Activated T-helper 2 cell treated with anti-CD3 and anti-CD28 coated beads, Interferon-gamma antibody, Interleukin-2, Interleukin-4, amounts not matched to agents 10 μg/mL and 5 μg/mL and 100 μg/mL, durations not matched to agents 14 hours and 24 hours and 36 hours (primary cell): ENCODE measurements at regions not wholly inside any gene's neighbourhood (a gene's known extent, or its start where the extent isn't known, plus 50 kb on each side); places are given as distances from the start of the nearest gene placed in this dataset.

ENCODE experiments used
- DNase-seq: peaks from one replicate; pipeline ENCODE4 v3.0.0; 2021; ENCODE audit warnings: low spot score
- H3K27ac Mint-ChIP-seq: one replicate; pipeline ENCODE4 v1.8.0; 2021; ENCODE audit warnings: mixed read lengths
- H3K27me3 Mint-ChIP-seq: one replicate; pipeline ENCODE4 v1.8.0; 2021; ENCODE audit warnings: low read depth, mixed read lengths
- H3K36me3 Mint-ChIP-seq: one replicate; pipeline ENCODE4 v1.8.0; 2021; ENCODE audit warnings: low read depth, mixed read lengths
- H3K4me1 Mint-ChIP-seq: one replicate; pipeline ENCODE4 v1.8.0; 2021; ENCODE audit warnings: low read depth, mixed read lengths
- H3K4me3 Mint-ChIP-seq: one replicate; pipeline ENCODE4 v1.8.0; 2021; ENCODE audit warnings: low read depth, mild to moderate bottlenecking, moderate library complexity, mixed read lengths
- H3K9me3 Mint-ChIP-seq: one replicate; pipeline ENCODE4 v1.8.0; 2021; ENCODE audit warnings: mixed read lengths
- intact Hi-C: fragments of 100-400 bp; cut with micrococcal nuclease; formaldehyde crosslinking; loops from one replicate; pipeline ENCODE4 v1.15.1; 2023

DNA sequence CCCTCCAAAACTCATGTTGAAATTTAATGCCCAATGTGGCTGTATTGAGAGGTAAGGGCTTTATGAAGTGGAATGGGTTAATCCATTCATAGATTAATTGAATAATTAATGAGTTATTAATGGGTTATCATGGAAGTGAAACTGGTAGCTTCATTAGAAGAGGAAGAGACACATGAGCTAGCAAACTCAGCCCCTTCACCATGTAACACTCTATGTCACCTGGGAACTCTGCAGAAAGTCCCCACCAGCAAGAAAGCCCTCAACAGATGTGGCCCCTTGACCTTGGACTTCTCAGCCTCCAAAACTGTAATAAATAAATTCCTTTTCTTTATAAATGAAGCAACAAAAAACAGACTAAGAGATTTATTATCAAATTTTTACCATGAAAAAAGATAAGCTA lies 223.5 kb downstream of the KLF12 start:
- no peak overlapping the region for H3K27ac Mint-ChIP-seq
- intact Hi-C loops, result no loop called here
- H3K27me3 Mint-ChIP-seq, result no peaks in the 10 kb centered on the region
- no peaks in the 10 kb centered on the region for H3K36me3 Mint-ChIP-seq
- H3K4me1 Mint-ChIP-seq, result peaks cover 12% of the 10 kb centered on the region
- no peak for DNase-seq
- H3K4me3 Mint-ChIP-seq, result no peak overlapping the region
- H3K9me3 Mint-ChIP-seq, result no peaks in the 10 kb centered on the region

DNA sequence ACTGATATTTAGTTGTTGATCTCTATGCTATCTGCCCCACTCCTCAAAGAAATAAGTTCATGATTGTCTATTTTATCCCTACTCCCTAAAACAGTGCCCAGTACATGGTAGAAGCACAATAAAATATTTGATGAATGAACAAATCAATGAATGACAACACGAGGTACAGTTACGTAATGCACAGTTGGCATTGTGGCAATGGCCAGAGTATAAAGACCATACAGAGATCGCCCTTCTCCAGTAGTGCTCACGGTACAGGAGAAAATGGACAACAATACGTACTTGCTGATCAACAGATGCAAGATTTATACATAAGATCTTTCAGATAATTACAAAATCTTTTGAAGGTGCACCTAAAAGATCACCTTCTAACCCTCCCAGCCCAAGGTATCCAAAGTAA lies 225.4 kb downstream of the KLF12 start:
- Mint-ChIP-seq H3K27ac (no peak overlapping the region), H3K36me3 (no peaks in the 10 kb centered on the region), H3K4me1 (peaks cover 7% of the 10 kb centered on the region), H3K9me3 (no peaks in the 10 kb centered on the region), H3K27me3 (no peaks in the 10 kb centered on the region), H3K4me3 (no peak overlapping the region)
- DNase-seq, result no peak
- intact Hi-C loops, result no loop called here

DNA sequence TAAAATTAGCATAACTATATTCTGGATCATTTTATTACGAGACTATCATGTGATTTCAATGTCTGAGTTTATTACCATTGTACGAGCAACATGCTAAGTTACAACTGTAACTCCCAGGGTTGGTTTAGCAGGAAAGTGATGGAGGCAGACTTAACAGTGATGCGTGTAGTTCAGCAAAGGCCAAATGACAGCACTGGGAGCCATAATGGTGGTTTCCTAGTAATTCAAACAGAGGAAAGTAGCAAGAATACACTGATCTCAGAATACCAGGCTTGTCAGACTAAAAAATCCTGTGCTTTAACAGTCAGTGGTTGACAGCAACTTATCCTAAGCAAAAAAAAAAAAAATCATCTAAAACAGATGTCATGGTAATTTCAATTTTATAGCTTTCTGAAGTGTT lies 229.6 kb downstream of the KLF12 start:
- Mint-ChIP-seq H3K27ac (no peak overlapping the region), H3K4me3 (no peak overlapping the region), H3K4me1 (peaks cover 1% of the 10 kb centered on the region), H3K27me3 (no peaks in the 10 kb centered on the region), H3K36me3 (no peaks in the 10 kb centered on the region), H3K9me3 (no peaks in the 10 kb centered on the region)
- no peak for DNase-seq
- intact Hi-C loops, result no loop called here

DNA sequence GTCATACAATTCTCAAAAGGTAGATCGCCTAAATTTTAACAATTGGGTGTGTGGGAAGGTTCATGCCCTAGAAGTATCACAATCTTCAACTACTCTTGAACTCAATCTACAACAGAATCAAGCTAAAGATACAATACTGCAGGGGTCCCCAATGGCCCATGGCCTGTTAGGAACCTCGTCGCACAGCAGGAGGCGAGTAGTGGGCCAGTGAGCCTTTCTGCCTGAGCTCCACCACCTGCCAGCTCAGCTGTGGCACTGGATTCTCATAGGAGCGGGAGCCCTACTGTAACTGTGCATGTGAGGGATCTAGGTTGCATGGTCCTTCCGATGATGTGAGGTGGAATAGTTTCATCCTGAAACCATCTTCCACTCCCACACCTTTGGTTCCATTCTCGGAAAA lies 230.6 kb downstream of the KLF12 start:
- Mint-ChIP-seq H3K9me3 (no peaks in the 10 kb centered on the region), H3K36me3 (no peaks in the 10 kb centered on the region), H3K27me3 (no peaks in the 10 kb centered on the region), H3K27ac (no peak overlapping the region), H3K4me3 (no peak overlapping the region), H3K4me1 (peaks cover 1% of the 10 kb centered on the region)
- intact Hi-C loops, result no loop called here
- no peak for DNase-seq

DNA sequence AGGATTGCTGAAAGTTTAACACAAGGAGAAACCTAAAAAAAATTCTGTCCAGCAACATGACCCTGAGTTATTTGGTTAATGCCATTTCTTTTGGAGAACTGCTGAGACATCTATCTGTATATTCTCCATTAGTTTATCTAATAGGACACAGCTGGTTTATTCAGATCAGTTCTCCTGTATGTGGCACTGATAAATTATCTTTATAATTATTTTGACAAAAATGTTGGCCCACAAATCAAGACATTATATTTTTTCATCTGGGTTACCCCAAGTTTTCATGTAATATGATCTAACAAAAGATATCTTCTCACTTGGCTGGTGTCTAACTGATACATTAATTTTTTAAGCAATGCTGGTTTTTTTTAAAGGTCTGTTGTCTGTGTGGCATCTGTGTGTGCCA lies 231.4 kb downstream of the KLF12 start:
- intact Hi-C loops, result no loop called here
- Mint-ChIP-seq H3K27ac (no peak overlapping the region), H3K4me1 (peaks cover 1% of the 10 kb centered on the region)

DNA sequence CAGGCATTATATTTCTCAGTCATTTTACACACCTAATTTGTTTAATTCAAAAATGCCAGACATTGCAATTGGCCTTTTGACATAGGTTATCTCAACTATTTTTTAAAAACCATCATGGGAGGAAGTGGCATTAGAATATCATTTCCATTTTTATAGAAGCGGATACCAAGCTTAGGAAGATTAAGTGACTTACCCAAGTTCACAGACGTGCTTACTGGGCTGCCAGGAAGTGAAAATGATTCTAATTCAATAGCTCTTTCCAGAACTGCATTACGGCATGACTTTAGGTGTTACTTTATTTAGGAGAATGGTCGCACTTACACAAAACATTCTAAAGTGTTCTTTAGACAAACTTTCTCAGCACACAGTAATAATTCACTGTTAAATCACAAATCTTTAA lies 231.9 kb downstream of the KLF12 start:
- Mint-ChIP-seq H3K4me3 (no peak overlapping the region), H3K4me1 (peaks cover 1% of the 10 kb centered on the region), H3K36me3 (no peaks in the 10 kb centered on the region), H3K27me3 (no peaks in the 10 kb centered on the region), H3K9me3 (no peaks in the 10 kb centered on the region), H3K27ac (no peak overlapping the region)
- no peak for DNase-seq
- intact Hi-C loops, result no loop called here

More for the DNA sequence above, 231.4 kb downstream of the KLF12 start:
- no peaks in the 10 kb centered on the region for H3K36me3 Mint-ChIP-seq
- H3K9me3 Mint-ChIP-seq, result no peaks in the 10 kb centered on the region
- no peaks in the 10 kb centered on the region for H3K27me3 Mint-ChIP-seq
- no peak for DNase-seq
- no peak overlapping the region for H3K4me3 Mint-ChIP-seq

DNA sequence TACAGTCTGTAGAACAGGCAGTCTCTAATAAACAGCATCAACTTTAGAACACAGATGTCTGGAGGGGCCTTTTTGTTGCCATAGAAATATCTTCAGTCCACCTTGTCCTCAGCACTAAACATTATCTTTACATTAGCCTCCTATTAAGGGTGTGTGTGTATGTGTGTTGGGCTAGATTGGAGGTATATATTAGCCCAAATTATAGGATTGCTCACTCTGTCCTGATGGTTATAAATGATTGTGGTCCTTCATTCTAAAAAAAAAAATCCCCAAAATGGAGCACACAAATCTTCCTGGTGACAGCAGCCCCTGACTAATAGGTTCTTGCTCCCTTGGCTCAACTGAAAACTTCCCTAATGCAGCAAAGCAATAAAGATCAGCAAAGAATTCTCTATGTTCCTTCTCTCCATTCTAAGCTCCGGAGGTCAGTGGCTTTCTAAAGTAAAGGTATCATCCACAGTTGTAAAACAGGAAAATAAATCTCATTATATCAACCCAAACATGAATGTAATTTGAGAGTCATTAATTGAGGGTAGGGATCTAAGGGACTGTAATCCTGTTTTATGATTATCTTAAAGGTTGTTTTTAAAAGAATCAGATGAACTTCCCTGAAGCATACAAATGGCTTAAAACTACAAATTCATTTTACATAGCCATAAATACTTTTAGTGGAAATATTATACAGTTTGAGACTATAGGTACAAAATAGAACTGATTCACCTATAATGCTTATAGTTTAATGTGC lies 232.7 kb downstream of the KLF12 start:
- no peak overlapping the region for H3K27ac Mint-ChIP-seq
- no peak for DNase-seq
- H3K27me3 Mint-ChIP-seq, result no peaks in the 10 kb centered on the region
- intact Hi-C loops, result no loop called here
- no peak overlapping the region for H3K4me3 Mint-ChIP-seq
- no peaks in the 10 kb centered on the region for H3K9me3 Mint-ChIP-seq
- no peaks in the 10 kb centered on the region for H3K36me3 Mint-ChIP-seq
- H3K4me1 Mint-ChIP-seq, result peaks cover 1% of the 10 kb centered on the region

DNA sequence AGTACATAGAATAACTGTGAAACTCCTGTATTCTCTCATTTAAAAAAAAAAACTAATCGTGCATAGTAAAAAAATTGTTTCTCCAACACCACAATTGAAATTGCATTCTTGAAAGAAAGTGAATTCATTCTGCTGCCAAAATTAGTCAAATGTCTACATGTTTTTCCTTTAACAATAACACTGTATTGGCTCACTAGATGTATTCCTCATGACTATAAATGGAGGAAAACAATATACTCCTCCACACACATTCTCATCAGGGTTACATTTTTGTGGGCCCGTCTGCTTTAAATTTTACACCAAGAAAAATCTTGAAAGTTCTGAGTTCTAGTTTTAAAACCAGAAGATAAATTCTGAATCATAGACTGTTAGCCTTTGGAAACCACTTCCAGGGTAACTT lies 233.6 kb downstream of the KLF12 start:
- intact Hi-C loops, result no loop called here
- peaks cover 1% of the 10 kb centered on the region for H3K4me1 Mint-ChIP-seq
- no peaks in the 10 kb centered on the region for H3K36me3 Mint-ChIP-seq
- H3K27ac Mint-ChIP-seq, result no peak overlapping the region
- no peak for DNase-seq
- H3K9me3 Mint-ChIP-seq, result no peaks in the 10 kb centered on the region
- H3K4me3 Mint-ChIP-seq, result no peak overlapping the region
- H3K27me3 Mint-ChIP-seq, result no peaks in the 10 kb centered on the region

DNA sequence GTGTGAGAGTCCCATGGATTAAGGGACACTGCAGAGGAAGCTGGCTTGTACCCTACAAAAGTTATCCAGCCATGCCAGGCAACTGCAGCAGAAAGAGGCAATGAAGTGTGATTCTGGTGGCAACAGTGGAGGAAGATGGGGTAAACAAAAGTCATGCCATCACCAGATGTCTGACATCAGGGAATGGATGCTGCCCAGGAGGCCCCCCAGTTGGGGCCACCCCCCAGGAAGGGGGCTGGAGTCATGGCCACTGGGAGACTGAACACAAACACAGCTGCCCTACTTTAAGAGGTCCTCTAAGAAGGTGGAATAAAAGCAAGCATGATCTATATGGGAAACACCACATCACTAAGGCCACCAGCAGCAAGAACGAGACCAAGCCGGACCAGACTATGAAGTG lies 235.3 kb downstream of the KLF12 start:
- Mint-ChIP-seq H3K4me3 (no peak overlapping the region), H3K27ac (no peak overlapping the region), H3K27me3 (no peaks in the 10 kb centered on the region), H3K9me3 (no peaks in the 10 kb centered on the region), H3K4me1 (peaks cover 10% of the 10 kb centered on the region), H3K36me3 (peaks cover 2% of the 10 kb centered on the region)
- DNase-seq, result no peak
- intact Hi-C loops, result no loop called here

DNA sequence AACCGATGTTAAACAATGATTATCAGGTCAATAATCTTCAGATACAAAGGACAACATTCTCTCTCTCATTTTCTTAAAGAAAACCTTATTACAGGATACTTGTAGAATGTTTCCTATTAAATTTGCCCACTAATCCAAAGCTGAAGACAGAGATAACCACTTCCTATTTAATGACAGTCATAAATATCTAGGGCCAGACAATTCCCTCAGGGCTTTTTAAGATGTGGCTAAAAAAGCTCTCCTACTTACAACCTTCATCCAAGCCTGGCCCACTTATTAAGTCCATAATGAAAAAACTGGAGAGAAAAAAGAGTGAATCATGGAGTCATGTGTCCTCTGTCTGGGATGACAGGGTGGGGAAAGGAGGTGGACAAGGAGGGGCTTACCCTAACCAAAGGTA lies 235.9 kb downstream of the KLF12 start:
- H3K4me1 Mint-ChIP-seq, result peaks cover 10% of the 10 kb centered on the region

DNA sequence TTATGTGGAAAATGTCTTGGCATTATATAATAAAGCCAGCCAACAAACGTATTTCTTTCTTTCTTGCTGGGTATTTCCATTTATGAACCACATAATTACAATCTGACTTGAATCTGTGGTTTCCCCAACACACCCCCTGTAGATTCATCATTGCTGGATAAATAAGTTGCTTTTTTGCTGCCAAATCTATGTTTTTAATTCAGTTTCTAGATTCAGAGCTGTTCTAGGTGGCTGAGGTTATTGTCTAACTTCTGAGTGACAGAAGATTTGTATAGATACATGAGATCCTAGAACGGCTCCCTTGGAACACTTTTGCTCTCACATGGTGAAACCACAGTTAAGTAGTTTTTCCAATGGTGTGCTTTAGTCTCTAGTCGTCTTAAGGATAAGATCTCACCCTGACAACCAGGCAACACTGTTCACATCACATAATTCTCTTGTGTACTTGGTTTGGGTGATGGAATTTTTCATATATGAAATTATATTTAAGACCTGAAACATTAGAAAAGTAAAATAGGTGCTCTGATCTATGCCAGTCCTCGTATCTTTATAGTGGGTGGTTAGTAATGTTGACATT lies 239.1 kb downstream of the KLF12 start:
- H3K4me1 Mint-ChIP-seq, result peaks cover 13% of the 10 kb centered on the region
- H3K36me3 Mint-ChIP-seq, result peaks cover 6% of the 10 kb centered on the region
- no peaks in the 10 kb centered on the region for H3K9me3 Mint-ChIP-seq
- no peak overlapping the region for H3K27ac Mint-ChIP-seq
- no peaks in the 10 kb centered on the region for H3K27me3 Mint-ChIP-seq
- no peak overlapping the region for H3K4me3 Mint-ChIP-seq
- intact Hi-C loops, result no loop called here
- no peak for DNase-seq

More for the DNA sequence above, 235.9 kb downstream of the KLF12 start:
- peaks cover 2% of the 10 kb centered on the region for H3K36me3 Mint-ChIP-seq
- no peak overlapping the region for H3K27ac Mint-ChIP-seq
- intact Hi-C loops, result no loop called here
- no peak overlapping the region for H3K4me3 Mint-ChIP-seq
- no peaks in the 10 kb centered on the region for H3K27me3 Mint-ChIP-seq
- H3K9me3 Mint-ChIP-seq, result no peaks in the 10 kb centered on the region
- DNase-seq, result no peak

DNA sequence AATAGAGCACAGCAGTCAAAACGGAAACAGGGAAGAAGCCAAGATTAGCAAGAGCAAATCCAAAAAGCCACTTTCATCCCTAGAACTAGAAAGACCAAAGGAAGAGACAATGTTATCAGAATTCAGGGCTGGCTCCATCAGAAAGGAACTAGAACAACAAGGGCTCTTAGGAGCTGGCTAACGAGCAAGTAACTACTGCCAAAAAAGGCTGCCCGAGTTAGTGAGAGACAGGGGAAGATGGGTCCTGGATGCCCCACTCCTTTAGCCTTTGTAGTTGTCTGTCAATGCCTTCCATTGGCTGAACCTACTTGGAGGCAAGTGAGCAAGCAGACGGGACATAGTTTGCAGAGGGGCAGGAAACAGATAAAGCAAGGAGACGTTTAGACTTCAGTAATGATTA lies 240.4 kb downstream of the KLF12 start:
- no peaks in the 10 kb centered on the region for H3K27me3 Mint-ChIP-seq
- H3K4me3 Mint-ChIP-seq, result no peak overlapping the region
- no peak for DNase-seq
- peaks cover 6% of the 10 kb centered on the region for H3K36me3 Mint-ChIP-seq
- peak overlapping the region; percentile 15 for H3K27ac Mint-ChIP-seq
- H3K4me1 Mint-ChIP-seq, result peaks cover 13% of the 10 kb centered on the region
- intact Hi-C loops, result no loop called here
- no peaks in the 10 kb centered on the region for H3K9me3 Mint-ChIP-seq

DNA sequence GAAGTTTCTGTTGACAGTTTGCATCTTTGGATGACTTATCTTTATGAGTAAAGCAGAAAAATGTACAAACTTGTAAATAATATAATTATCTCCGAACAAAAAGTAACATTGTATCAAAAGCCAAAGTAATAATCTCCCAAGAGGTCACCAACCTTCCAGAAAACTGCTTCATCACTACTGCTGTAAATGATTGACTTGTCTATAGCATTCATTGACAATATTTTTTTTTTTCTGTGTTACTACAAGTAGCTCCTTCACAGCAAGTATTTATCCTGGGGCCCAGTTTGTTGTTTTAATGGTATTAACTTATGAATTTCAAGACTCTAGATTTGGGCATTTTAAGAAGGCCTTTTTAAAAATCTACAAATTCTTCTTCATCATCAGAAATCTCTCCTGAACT lies 242.4 kb downstream of the KLF12 start:
- H3K9me3 Mint-ChIP-seq, result no peaks in the 10 kb centered on the region
- H3K36me3 Mint-ChIP-seq, result peaks cover 11% of the 10 kb centered on the region
- no peak overlapping the region for H3K27ac Mint-ChIP-seq
- H3K4me3 Mint-ChIP-seq, result no peak overlapping the region
- H3K27me3 Mint-ChIP-seq, result no peaks in the 10 kb centered on the region
- intact Hi-C loops, result no loop called here
- peaks cover 13% of the 10 kb centered on the region for H3K4me1 Mint-ChIP-seq
- no peak for DNase-seq
